Neutrophil (primary cell): ENCODE measurements at regions not wholly inside any gene's neighbourhood (a gene's known extent, or its start where the extent isn't known, plus 50 kb on each side); places are given as distances from the start of the nearest gene placed in this dataset.

ENCODE experiments used
- H3K27ac ChIP-seq: fragments of 200-600 bp; sonication (generic); 2 replicates; pipeline ENCODE4 v1.5.1; 2016; ENCODE audit warnings: mild to moderate bottlenecking, moderate library complexity
- H3K27me3 ChIP-seq: fragments of 200-600 bp; sonication (generic); 2 replicates; pipeline ENCODE4 v1.6.0; 2016; ENCODE audit warnings: mild to moderate bottlenecking
- H3K36me3 ChIP-seq: fragments of 200-600 bp; sonication (generic); 2 replicates; pipeline ENCODE4 v1.5.1; 2017
- H3K4me1 ChIP-seq, 2 experiments: fragments of 200-600 bp in 1 of 2; sonication (generic) in 1 of 2; 1 replicate in 1 of 2; 2 replicates in 1 of 2; pipeline versions ENCODE4 v1.5.1 to v1.6.1; 2013 to 2016; ENCODE audit warnings: low read depth in 1 of 2, low read length in 1 of 2, mild to moderate bottlenecking in 1 of 2, moderate library complexity in 1 of 2; ENCODE audit not compliant: control insufficient read depth in 1 of 2, insufficient read depth in 1 of 2
- H3K4me3 ChIP-seq, 2 experiments: fragments of 200-600 bp in 1 of 2; sonication (generic) in 1 of 2; 1 replicate in 1 of 2; 2 replicates in 1 of 2; pipeline ENCODE4 v1.5.1; 2013 to 2016; ENCODE audit warnings: low read depth in 1 of 2, low read length in 1 of 2, mild to moderate bottlenecking in 1 of 2, moderate library complexity in 1 of 2
- H3K9me3 ChIP-seq: fragments of 200-600 bp; sonication (generic); 2 replicates; pipeline ENCODE4 v1.5.1; 2016
- TF ChIP-seq, protein P1 (sequence below): fragments of 200-600 bp; sonication (generic); IDR thresholded peaks from 2 replicates; pipeline ENCODE4 v1.5.1; 2016; ENCODE audit warnings: antibody characterized with exemption

DNA sequence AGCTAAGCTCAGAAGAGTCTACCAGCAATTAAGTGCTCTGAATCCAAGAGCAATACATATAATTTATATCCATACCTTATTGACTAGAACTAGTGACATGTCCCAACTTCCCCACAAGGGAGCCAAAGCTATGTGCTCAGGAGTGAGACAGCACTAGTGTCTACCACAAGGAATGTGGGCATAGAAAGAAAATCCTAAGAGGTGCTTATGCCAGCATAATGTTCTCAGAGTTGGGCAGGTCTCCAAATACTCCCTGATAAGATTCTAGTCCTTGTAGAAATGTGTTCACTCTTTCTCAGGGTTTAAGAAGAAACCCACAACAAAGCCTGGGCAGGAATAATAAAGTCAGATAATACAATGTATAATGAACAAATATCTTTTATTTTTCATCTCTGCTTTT, 275.1 kb downstream of the BRINP1 start:
- H3K36me3 ChIP-seq = no peaks in the 10 kb centered on the region
- H3K27me3 ChIP-seq = no peaks in the 10 kb centered on the region
- TF ChIP-seq, protein P1, sequence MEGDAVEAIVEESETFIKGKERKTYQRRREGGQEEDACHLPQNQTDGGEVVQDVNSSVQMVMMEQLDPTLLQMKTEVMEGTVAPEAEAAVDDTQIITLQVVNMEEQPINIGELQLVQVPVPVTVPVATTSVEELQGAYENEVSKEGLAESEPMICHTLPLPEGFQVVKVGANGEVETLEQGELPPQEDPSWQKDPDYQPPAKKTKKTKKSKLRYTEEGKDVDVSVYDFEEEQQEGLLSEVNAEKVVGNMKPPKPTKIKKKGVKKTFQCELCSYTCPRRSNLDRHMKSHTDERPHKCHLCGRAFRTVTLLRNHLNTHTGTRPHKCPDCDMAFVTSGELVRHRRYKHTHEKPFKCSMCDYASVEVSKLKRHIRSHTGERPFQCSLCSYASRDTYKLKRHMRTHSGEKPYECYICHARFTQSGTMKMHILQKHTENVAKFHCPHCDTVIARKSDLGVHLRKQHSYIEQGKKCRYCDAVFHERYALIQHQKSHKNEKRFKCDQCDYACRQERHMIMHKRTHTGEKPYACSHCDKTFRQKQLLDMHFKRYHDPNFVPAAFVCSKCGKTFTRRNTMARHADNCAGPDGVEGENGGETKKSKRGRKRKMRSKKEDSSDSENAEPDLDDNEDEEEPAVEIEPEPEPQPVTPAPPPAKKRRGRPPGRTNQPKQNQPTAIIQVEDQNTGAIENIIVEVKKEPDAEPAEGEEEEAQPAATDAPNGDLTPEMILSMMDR = no peak
- H3K9me3 ChIP-seq = no peaks in the 10 kb centered on the region
- no peaks in the 10 kb centered on the region for H3K4me1 ChIP-seq
- H3K27ac ChIP-seq = no peak overlapping the region
- no peak overlapping the region for H3K4me3 ChIP-seq

DNA sequence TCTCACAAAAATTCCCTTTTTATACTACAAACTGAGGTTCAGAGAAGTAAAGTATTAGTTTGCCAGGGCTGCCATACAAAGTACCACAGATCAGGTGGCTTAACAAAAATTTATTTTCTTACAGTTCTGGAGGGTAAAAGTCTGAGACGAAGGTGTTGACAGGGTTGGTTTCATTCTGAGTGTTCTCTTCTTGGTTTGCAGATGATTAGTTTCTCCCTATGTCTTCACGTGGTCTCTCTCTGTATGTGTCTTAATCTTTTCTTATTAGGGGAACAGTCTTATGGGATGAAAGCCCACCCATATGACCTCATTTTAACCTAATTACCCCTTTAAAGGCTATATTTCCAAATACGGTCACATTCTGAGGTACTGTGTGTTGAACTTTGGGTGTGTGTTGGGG, 274.2 kb downstream of the BRINP1 start:
- Histone ChIP-seq H3K4me3 (no peak overlapping the region), H3K27ac (no peak overlapping the region), H3K4me1 (no peaks in the 10 kb centered on the region), H3K9me3 (no peaks in the 10 kb centered on the region), H3K36me3 (no peaks in the 10 kb centered on the region), H3K27me3 (no peaks in the 10 kb centered on the region)
- TF ChIP-seq, protein P1 = no peak

DNA sequence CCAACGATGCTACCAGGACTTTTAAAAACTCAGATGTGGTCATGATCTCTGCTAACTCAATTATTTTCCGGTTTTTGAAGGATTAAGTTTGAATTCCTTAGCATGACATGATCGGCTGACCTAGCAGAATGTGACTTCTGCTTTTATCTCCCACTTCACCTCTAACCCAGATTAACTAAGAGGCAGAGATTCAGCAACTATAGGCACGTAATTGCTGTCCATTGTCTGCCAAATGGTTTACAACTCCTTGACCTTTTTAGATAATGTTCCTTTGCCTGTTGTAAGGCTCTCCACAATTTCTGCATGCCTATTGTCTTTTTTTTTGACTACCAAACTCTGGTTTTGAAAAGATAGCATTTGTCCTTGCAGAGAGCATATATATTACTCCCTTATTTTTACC, 268.2 kb downstream of the BRINP1 start:
- H3K9me3 ChIP-seq = no peaks in the 10 kb centered on the region
- H3K4me1 ChIP-seq = no peaks in the 10 kb centered on the region
- H3K27ac ChIP-seq = no peak overlapping the region
- H3K36me3 ChIP-seq = no peaks in the 10 kb centered on the region
- no peak overlapping the region for H3K4me3 ChIP-seq
- TF ChIP-seq, protein P1 = no peak
- H3K27me3 ChIP-seq = no peaks in the 10 kb centered on the region

DNA sequence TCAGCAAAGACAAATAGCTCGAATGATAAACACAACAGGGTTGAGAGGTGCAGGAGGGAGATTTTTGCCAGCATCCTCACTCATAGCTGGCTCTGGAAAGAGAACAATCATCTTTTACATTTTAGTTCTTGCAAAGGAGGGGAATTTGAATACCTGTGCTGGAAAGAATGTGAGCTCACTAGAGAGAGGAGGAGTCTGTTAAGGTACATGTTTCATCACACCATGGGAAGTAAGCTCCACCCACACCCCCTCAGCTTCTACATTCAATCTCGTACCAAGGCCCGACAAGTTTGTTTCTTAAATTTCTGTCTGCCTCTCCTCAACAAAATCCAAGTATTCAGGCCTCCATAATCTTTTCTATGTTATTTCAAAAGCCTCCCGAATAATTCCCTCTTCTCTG, 254.6 kb downstream of the BRINP1 start:
- Histone ChIP-seq H3K4me1 (no peaks in the 10 kb centered on the region), H3K27ac (no peak overlapping the region), H3K4me3 (no peak overlapping the region), H3K27me3 (no peaks in the 10 kb centered on the region), H3K36me3 (no peaks in the 10 kb centered on the region), H3K9me3 (no peaks in the 10 kb centered on the region)
- TF ChIP-seq, protein P1 = no peak
